Pancreas (tissue), 10 donors: ENCODE measurements at regions not wholly inside any gene's neighbourhood (a gene's known extent, or its start where the extent isn't known, plus 50 kb on each side); places are given as distances from the start of the nearest gene placed in this dataset.

Experiments
- ATAC-seq, 4 donors: fragments of 200-7000 bp; cut with Tn5 transposase; one replicate each; pipeline versions ENCODE4 v1.8.0 to v1.9.1; 2020; ENCODE audit warnings: mild to moderate bottlenecking in 4 of 4, moderate library complexity in 4 of 4
- DNase-seq, 6 donors: peaks; one replicate each; pipeline ENCODE4 v3.0.0-alpha.2; 2020
- FAIRE-seq: peaks from 2 replicates; lab custom pipeline; 2012; peaks lifted over from hg19 to GRCh38; lab: Jason Lieb, UNC
- H3K27ac ChIP-seq, 4 donors: fragments of 200-600 bp; sonication (generic); 1 replicate in 3 of 4; 2 replicates in 1 of 4; pipeline versions ENCODE4 v1.5.0 to v1.8.0; 2020
- H3K27me3 ChIP-seq, 4 donors: fragments of 200-600 bp; one replicate each; pipeline ENCODE4 v1.8.0; 2021
- H3K36me3 ChIP-seq, 3 donors: fragments of 200-600 bp; sonication (generic) in 1 of 3; one replicate each; pipeline versions ENCODE4 v1.5.0 to v1.8.0; 2020 to 2021
- H3K4me1 ChIP-seq, 3 donors: fragments of 200-600 bp; one replicate each; pipeline ENCODE4 v1.8.0; 2021
- H3K4me3 ChIP-seq, 4 donors: fragments of 200-600 bp; sonication (generic) in 2 of 4; one replicate each; pipeline versions ENCODE4 v1.5.0 to v1.8.0; 2020 to 2021
- H3K9me3 ChIP-seq, 4 donors: fragments of 200-600 bp; one replicate each; pipeline ENCODE4 v1.8.0; 2021
- CTCF ChIP-seq, 4 donors: fragments of 200-600 bp; sonication (generic) in 3 of 4; IDR thresholded peaks; one replicate each; pipeline versions ENCODE4 v1.5.0 to v1.8.0; 2021; ENCODE audit warnings: antibody characterized with exemption in 4 of 4
- WGBS, 2 donors: extraction: QIAGEN DNeasy Blood & Tissue Kit; methylation state at CpG; one replicate each; pipeline ENCODE4 v1.1.7; 2013; 5-methylcytosine and 5-hydroxymethylcytosine counted together
- intact Hi-C, 3 donors: fragments of 100-400 bp; cut with DNase I; formaldehyde crosslinking; loops; one replicate each; pipeline versions ENCODE4 v1.11.1 to v1.14.2; 2022
- donor health status: healthy with polysubstance abuse.
- donor health status: DM: no; HTN: no; CAD: no; lungs with moderate emphysema.
- donor health status: DM: no; HTN: no; CAD: no.
- donor health status: control.
- donor health status: control.
- donor health status: Bipolar disorder and iron deficiency.
- donor health status: DM: yes; HTN: yes; CAD: no.
- donor health status: DM: no; HTN: no; CAD: no.
- donor health status: DM: no; HTN: no; CAD: no.
- donor health status: DM: yes; HTN: yes; CAD: no.

- Histone ChIP-seq H3K27ac (no peak overlapping the region), H3K4me1 (no peaks in the 10 kb centered on the region), H3K36me3 (no peaks in the 10 kb centered on the region), H3K27me3 (no peaks in the 10 kb centered on the region), H3K9me3 (no peaks in the 10 kb centered on the region), H3K4me3 (no peak overlapping the region)
- ATAC-seq (no peak), DNase-seq (no peak), FAIRE-seq (no peak)
- no peak for TF ChIP-seq CTCF (IDR thresholded peaks at IDR 0.05)
- intact Hi-C loops, result no loop called here
Observed at GRCh38 chr9:93372391-93372790, 79.1 kb upstream of the FAM120A start.

GRCh38 chr9:93376411-93376810 lies 75.1 kb upstream of the FAM120A start:
- ATAC-seq (no peak), DNase-seq (no peak), FAIRE-seq (peak; percentile 23)
- Histone ChIP-seq H3K4me3 (no peak overlapping the region), H3K9me3 (no peaks in the 10 kb centered on the region), H3K36me3 (no peaks in the 10 kb centered on the region), H3K4me1 (no peaks in the 10 kb centered on the region), H3K27ac (no peak overlapping the region), H3K27me3 (no peaks in the 10 kb centered on the region)
- no peak for TF ChIP-seq CTCF (IDR thresholded peaks at IDR 0.05)
- intact Hi-C loops, result no loop called here

- TF ChIP-seq CTCF (IDR thresholded peaks at IDR 0.05), result no peak
- H3K27me3 ChIP-seq, result no peaks in the 10 kb centered on the region
- FAIRE-seq (no peak), DNase-seq (no peak), ATAC-seq (no peak)
- 85 to 90% methylated on average over 6 of the region's 6 CpGs for whole genome bisulfite sequencing, 2 donors
- no peaks in the 10 kb centered on the region for H3K9me3 ChIP-seq
- H3K4me3 ChIP-seq, result no peak overlapping the region
- intact Hi-C loops, result no loop called here
- H3K27ac ChIP-seq, result no peak overlapping the region
- H3K36me3 ChIP-seq, result no peaks in the 10 kb centered on the region
- H3K4me1 ChIP-seq, result no peaks in the 10 kb centered on the region
Observed at GRCh38 chr9:93378276-93378675, 73.2 kb upstream of the FAM120A start.

GRCh38 chr9:93379051-93379450 lies 72.4 kb upstream of the FAM120A start:
- Histone ChIP-seq H3K4me3 (no peak overlapping the region), H3K27me3 (no peaks in the 10 kb centered on the region), H3K4me1 (no peaks in the 10 kb centered on the region), H3K9me3 (no peaks in the 10 kb centered on the region), H3K27ac (no peak overlapping the region), H3K36me3 (no peaks in the 10 kb centered on the region)
- no peak for DNase-seq
- peak in 1 of 4 donors; percentile 10 for TF ChIP-seq CTCF (IDR thresholded peaks at IDR 0.05)
- no peak for ATAC-seq
- intact Hi-C loops, result no loop called here
- 91 to 100% methylated on average over 1 of the region's 1 CpG for WGBS, 2 donors
- FAIRE-seq, result no peak

GRCh38 chr9:93380410-93381060 lies 71.0 kb upstream of the FAM120A start:
- FAIRE-seq, result no peak
- no peak for DNase-seq
- 71 to 81% methylated on average over 3 of the region's 3 CpGs for WGBS, 2 donors
- Histone ChIP-seq H3K9me3 (no peaks in the 10 kb centered on the region), H3K4me3 (no peak overlapping the region), H3K27me3 (no peaks in the 10 kb centered on the region), H3K27ac (no peak overlapping the region), H3K36me3 (no peaks in the 10 kb centered on the region), H3K4me1 (no peaks in the 10 kb centered on the region)
- no peak for TF ChIP-seq CTCF (IDR thresholded peaks at IDR 0.05)
- ATAC-seq, result no peak
- intact Hi-C loops, result no loop called here
